AG04449 (cell line): ENCODE measurements at regions not wholly inside any gene's neighbourhood (a gene's known extent, or its start where the extent isn't known, plus 50 kb on each side); places are given as distances from the start of the nearest gene placed in this dataset.

Source experiments
- CTCF ChIA-PET: fragments of 350-600 bp; formaldehyde crosslinking; extraction: SDS; loops from one replicate; lab custom pipeline; 2021; ENCODE audit warnings: antibody characterized with exemption; lab: Yijun Ruan, JAX
- POLR2A ChIA-PET: fragments of 400-600, 350-600 bp; formaldehyde crosslinking; extraction: SDS; loops from one replicate; lab custom pipeline; 2020; ENCODE audit warnings: antibody characterized with exemption, inconsistent platforms; lab: Yijun Ruan, JAX
- DNase-seq: peaks from one replicate; pipeline ENCODE4 v3.0.0-alpha.2; 2010; ENCODE audit warnings: low read depth, low spot score
- H3K4me3 ChIP-seq: 2 replicates; pipeline ENCODE4 v1.5.1; 2011; ENCODE audit warnings: low read depth, mild to moderate bottlenecking, control low read depth, low read length
- CTCF ChIP-seq: IDR thresholded peaks from one replicate; pipeline ENCODE4 v1.5.1; 2011; ENCODE audit warnings: mild to moderate bottlenecking, moderate library complexity, low read length, control low read depth, inconsistent platforms; ENCODE audit not compliant: insufficient read depth; ENCODE audit errors: missing control alignments

DNA sequence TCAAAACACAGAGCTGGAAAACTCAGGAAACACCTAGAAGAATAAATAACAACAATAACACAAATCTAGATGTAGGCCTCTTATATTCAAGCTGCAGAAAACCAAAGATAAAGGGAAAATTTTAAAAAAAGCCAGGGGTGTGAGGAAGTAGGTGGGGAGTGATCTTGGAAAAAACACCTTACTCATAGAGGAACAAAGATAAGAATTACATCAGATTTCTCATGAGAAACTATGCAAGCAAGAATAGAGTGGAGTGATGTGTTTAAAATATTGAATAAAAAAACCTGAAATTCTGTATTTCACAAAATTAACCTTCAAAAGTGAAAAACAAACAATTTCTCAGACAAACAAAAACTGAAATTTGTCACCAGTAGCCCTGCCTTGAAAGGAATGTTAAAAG, 265.5 kb upstream of the RGS18 start:
- H3K4me3 ChIP-seq, result no peak overlapping the region
- no peak for DNase-seq
- no peak for TF ChIP-seq CTCF
- ChIA-PET CTCF (no interaction called here), POLR2A (no interaction called here)

DNA sequence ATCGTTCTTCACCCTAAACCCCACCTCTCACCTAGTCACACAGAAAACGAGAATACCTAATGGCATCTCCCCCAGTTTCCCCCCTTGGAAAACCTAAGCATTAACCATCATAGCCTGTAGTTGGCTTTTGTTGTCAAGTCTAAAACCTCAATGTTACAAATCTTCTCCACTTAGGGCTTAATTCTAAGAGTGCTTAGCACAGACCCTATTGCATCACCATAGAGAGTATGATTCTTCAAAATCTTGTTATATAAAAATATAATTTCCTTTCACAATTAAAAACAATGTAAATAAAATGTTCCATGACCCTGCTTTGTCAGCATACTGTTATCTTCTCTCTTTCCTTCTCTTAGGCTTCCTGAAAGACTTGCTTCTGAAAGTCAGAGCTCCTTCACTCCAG, 263.2 kb upstream of the RGS18 start:
- CTCF ChIA-PET, result no interaction called here
- POLR2A ChIA-PET, result no interaction called here
- H3K4me3 ChIP-seq, result no peak overlapping the region
- DNase-seq, result no peak
- TF ChIP-seq CTCF, result no peak

- H3K4me3 ChIP-seq, result no peak overlapping the region
- POLR2A ChIA-PET, result no interaction called here
- CTCF ChIA-PET, result no interaction called here
- DNase-seq, result no peak
- TF ChIP-seq CTCF, result no peak
Measured at GRCh38 chr1:191895462-191896058, 262.7 kb upstream of the RGS18 start.

DNA sequence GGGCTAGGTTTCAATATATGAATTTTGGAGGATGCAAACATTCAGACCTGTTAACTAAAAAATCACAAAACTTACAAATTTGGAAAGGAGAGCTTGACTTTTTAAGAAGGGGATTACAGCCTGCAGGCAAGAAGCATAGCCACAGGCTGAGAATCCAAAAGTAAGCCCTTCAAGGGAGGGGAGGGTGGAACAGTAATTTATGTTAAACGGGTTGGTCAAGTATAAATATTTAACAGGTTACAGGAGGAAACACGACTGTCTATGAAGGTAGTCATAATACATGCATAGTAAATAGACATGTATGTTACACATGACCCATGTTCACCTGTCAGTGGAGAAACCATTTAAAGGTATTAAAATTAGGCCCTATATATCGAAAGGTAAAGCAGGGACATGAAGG, 261.1 kb upstream of the RGS18 start:
- H3K4me3 ChIP-seq, result no peak overlapping the region
- ChIA-PET CTCF (no interaction called here), POLR2A (no interaction called here)
- TF ChIP-seq CTCF, result no peak
- DNase-seq, result no peak

- no peak overlapping the region for H3K4me3 ChIP-seq
- no peak for TF ChIP-seq CTCF
- POLR2A ChIA-PET, result no interaction called here
- CTCF ChIA-PET, result no interaction called here
- no peak for DNase-seq
Measured at GRCh38 chr1:191901651-191902050, 256.6 kb upstream of the RGS18 start.

DNA sequence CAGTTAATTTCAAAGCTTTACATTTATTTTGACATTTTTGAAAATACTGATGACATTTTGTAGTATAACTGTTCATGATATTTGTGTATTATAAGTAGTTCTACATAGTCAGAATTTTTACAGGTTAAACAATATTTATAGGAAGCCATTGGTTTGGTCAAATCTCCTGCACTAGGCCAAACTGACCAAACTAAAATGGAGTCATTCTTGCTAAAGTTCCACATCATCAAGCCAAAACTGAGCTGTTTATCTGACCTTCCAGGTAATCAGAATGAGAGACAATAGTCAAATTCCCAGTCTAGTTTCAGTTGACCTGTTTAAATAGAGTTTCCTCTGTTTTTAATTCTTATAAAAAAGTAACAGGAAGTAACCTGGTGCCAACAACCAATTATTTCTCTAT, 253.3 kb upstream of the RGS18 start:
- no peak for TF ChIP-seq CTCF
- POLR2A ChIA-PET, result no interaction called here
- no peak overlapping the region for H3K4me3 ChIP-seq
- DNase-seq, result no peak
- CTCF ChIA-PET, result no interaction called here
